Fibroblast of skin of left quadriceps (primary cell): ENCODE measurements at regions not wholly inside any gene's neighbourhood (a gene's known extent, or its start where the extent isn't known, plus 50 kb on each side); places are given as distances from the start of the nearest gene placed in this dataset.
A peak's percentile ranks its signal among the peaks of the same experiment; 100 is the strongest.

ENCODE experiments used
- DNase-seq, 2 experiments: peaks; one replicate each; pipeline ENCODE4 v3.0.0-alpha.2; 2013; ENCODE audit warnings: low read depth in 2 of 2

DNA sequence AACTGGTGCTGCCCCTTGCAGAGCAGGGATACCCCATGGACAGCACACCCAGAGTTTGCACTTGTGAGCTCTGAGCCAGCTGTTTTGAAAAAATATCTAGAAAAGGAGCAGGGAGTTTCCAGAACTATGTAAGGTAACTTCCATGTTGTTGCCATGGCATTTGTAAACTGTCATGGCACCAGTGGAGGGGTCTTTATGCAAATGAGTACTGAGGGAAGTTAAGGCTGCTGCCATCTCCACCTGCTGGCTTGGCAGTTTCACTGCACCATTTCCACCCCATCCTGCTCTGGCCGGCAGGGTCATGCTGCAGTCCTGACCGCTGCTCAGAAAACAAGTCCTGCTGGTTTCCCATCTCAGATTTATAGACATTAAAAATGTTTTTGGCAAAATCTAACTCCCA, 52.3 kb upstream of the SNTG2 start:
- no peak for DNase-seq

DNA sequence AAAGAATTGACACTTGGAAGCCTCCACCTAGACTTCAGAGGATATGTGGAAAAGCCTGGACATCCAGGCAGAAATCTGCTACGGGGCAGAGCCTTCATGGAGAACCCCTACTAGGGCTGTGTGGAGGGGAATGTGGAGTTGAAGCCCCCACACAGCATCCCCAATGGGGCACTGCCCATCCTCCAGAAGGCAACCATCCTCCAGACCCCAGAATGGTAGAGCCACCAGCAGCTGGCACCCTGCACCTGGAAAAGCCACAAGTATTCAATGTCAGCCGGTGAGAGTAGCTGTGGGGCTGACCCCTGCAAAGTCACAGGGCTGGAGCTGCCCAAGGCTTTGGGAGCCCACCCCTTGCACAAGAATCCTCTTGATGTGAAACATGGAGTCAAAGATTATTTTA, 53.6 kb upstream of the SNTG2 start:
- no peak for DNase-seq

DNA sequence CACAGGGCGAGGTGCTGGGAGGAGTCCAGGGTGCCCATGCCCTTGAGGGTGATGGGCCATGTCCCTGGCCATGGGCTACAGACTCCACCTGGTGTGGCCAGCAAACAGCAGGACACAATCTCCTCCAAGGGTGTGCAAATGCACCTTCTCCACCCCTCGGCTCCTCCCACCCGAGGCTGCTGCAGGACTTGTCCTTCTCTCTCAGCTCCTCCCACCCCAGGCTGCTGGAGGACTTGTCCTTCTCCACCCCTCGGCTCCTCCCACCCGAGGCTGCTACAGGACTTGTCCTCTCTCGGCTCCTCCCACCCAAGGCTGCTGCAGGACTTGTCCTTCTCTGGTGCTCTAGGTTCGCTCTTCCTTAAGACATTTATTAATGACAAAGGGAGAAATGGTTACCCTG, 57.3 kb upstream of the SNTG2 start:
- DNase-seq, result no peak

DNA sequence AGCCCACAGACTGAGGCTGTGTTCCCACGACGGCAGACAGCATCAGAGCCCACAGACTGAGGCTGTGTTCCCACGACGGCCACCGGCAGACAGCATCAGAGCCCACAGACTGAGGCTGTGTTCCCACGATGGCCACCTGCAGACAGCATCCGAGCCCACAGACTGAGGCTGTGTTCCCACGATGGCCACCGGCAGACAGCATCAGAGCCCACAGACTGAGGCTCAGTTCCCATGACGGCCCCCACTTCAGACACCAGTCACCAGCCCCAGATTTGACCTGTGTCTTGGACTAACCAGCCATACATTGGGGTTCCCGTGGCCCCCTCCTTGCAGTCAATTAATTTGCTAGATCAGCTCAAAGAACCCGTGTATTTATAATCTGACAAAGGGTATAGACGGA, 57.8 kb upstream of the SNTG2 start:
- no peak for DNase-seq

DNA sequence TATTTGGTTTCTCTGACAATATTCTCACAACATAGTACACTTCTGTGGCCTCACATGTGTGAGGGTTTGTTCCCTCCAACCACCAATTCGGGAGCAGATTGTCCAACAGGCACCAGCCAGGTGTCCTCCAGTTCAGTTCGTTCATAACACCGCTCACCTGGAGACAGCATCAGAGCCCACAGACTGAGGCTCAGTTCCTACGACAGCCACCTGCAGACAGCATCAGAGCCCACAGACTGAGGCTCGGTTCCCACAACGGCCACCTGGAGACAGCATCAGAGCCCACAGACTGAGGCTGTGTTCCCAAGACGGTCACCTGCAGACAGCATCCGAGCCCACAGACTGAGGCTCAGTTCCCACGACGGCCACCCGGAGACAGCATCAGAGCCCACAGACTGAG, 58.2 kb upstream of the SNTG2 start:
- DNase-seq, result no peak

DNA sequence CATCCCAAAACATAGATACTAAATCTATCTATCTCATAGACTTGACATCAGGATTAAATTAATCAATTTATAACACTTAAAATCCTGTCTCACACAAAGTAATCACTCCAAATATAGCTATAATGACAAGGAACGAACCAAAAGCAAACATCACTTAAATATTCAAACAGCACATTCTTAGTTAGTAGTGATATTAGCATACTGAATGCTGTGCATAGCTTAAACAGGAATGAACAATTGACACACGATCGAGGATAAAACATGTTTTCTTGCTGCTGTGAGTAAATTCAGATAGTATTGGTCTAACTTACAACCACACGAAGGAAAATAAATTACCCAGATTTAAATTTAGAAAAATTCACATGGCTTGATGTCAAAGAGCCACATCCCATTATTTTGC, 58.9 kb upstream of the SNTG2 start:
- no peak for DNase-seq

DNA sequence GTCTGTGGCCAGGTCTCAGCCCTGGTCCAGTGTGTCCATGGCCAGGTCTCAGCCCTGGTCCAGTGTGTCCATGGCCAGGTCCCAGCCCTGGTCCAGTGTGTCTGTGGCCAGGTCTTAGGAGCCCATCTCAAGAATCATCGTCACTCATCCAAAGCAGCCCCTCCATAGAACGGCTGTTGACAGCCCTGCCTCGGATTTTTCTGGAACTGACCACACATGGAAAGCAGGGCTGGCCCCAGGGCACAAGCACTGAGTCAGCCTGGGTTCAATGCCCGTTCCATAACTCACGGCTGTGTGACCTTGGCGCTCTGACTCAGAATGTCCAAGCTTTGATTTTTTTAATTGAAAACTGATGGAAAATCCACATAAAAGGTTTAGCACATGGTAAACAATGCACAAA, 59.9 kb upstream of the SNTG2 start:
- DNase-seq, result no peak

DNA sequence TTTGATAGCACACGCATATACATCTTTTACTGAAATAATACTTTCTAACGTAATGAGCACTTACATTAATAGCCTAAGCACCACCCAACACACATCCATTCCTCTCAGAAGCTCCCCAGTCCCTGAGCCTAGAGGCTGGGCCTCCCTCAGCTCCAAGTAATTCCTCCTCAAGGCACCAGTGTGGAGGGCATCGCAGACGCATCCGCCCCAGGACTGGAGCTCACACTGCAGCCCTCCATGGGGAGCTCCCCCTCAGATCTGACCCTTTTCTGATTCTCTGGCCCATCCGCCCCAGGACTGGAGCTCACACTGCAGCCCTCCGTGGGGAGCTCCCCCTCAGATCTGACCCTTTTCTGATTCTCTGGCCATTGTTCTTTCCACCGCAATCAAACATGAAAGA, 60.4 kb upstream of the SNTG2 start:
- DNase-seq, result no peak

DNA sequence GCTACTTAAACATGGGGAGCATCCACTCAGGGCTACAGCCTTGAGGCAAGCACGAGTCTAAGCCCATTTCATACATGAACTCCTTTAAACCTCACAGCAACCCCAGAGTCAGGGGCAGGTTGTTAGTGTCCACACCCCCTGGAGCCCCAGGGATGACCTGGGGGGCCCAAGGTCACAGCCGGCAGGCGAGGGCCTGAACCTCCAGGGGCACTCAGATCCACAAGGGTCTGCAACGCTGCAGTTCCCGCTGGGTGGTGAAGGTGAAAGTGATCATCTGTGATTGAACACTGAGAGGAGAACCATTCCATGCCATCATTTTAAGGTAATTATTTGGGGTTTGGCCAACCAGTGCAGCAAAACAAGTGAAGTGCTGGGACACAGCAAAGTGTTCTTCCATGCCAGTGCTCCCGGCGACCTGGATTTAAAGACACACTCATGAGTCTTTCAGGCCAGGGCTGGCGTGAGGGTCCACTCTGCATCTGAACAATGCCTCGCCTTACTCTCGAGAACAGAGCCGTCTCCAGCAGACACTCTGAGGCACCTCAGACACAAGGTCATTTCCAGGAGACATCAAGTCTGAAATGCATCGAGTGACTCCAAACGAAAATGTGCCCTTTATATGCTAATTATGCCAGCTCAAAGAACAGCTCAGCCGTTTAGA, 61.6 kb upstream of the SNTG2 start:
- DNase-seq, result no peak

DNA sequence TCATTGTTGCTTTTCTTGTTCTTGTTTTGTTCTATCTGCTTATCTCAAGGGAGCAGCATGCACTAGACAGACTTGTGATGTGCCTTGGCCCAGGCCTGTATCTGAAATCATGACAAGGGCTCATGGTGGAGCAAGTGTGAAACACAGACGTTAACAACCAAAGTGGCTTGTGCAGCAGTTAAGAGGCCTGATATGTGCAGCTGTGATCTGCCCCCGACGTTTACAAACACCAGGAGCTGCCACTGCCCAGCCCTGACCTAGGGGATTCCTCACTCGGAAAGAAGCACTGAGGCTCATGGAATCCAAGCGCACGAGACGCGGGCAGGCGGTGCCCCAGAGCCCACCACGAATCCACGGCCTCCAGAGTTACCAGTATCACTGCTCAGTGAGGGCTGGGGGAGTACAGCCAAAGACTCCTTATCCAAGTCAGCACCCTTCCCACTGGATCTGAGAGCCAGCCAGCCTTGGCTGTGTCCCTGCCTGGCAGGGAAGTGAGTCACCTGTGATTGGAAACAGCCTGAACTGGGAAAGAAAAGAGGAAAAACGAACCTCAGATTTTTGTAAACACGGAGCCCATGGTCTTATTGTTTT, 62.3 kb upstream of the SNTG2 start:
- DNase-seq, result peak in 1 of 2 experiments; percentile 4

DNA sequence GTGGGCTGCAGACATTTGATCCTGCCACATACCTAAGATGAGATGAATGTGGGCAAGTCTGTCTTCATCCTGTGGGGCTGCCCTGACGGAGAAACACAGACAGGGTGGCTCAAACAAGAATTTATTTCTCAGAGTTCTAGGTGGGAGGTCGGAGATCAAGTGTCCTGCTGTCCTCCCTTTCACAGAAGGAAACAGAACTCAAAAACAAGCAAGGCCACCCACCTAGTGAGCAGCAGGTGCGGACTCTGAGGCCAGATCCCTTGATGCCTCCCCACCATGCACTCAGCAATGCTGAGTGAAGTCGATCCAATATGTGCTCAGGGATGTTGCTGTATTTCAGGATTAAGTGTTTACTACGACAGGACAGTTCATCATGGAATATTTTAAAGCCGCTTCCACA, 63.0 kb upstream of the SNTG2 start:
- DNase-seq, result no peak

DNA sequence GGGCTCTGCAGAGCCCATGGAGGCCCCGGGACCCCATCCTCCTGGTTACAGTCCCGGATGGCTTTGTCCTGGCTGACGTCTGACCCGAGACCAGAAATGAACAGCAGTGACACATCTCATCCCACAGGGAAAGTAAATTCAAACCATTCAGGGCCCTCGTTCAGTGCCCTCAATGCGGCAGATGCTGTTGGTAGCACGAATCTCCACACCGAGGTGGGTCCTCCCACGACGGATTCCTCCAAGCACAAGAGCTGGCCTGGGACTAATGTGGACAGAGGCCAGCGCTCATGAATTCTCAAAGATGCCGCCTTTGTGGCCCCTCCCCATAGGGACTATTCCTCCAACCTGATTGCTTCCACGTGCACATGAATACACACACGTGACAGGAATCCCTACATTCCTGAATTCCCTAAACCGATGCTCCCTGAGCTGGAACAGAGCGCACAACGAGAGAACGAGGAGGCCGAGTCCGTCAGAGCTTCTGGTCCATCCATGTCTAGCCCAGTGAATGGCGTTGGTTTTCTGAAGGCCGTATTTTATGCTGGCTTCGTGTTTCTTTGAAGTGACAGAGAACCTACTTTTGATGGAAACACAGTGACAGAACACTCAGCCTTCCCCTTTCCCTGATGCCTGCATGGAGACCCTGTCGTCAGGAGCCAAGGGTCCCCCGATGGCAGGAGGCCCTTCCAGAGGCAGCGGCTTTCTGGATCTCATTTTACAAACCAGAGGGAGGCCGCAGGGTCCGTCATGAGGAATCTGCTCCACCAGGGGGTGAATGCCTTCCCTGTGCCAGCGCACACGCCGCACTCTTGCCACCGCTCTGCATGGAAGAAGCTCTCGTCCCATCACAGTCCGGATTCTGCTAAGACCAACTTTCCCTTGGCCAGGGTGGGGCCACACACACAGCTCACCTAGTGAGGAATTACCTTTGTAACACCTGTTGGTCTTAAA, 64.3 kb upstream of the SNTG2 start:
- no peak for DNase-seq

DNA sequence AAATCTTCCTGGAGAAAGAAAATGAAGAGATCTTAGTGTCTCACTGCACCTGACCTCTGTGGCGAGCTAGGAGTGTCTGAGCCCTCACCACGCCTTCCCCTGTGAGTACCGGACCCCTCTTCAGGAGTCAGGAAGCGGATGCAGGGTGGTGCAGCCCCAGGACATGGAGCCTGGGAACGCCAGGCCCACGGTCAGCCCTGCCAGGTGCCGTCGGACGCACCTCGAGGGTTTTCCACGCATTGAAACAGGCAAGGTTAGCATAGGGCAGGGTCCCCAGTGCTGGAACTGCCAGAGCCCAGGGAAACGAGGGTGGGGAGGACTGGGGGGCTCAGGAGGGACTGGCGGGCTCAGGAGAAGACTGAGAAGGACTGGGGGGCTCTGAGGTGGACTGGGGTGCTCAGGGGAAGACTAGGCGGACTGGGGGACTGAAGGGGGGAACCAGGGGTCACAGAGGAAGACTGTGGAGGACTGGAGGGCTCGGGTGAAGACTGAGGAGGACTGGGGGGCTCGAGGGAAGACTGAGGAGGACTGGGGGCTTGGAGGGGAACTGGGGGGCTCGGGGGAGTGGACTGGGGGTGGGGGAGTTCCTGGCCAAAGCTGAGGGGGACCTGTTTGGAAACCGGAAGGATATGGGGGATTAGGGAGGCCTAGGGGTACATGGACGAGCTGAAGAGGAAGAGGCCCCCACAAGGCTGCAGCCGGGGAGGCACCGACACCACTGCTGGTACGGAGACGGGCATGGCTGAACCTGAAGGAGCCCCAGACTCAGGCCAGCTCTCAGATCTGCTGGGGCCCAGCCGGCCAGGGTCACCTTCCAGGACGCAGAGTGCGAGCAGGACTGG, 65.2 kb upstream of the SNTG2 start:
- no peak for DNase-seq

DNA sequence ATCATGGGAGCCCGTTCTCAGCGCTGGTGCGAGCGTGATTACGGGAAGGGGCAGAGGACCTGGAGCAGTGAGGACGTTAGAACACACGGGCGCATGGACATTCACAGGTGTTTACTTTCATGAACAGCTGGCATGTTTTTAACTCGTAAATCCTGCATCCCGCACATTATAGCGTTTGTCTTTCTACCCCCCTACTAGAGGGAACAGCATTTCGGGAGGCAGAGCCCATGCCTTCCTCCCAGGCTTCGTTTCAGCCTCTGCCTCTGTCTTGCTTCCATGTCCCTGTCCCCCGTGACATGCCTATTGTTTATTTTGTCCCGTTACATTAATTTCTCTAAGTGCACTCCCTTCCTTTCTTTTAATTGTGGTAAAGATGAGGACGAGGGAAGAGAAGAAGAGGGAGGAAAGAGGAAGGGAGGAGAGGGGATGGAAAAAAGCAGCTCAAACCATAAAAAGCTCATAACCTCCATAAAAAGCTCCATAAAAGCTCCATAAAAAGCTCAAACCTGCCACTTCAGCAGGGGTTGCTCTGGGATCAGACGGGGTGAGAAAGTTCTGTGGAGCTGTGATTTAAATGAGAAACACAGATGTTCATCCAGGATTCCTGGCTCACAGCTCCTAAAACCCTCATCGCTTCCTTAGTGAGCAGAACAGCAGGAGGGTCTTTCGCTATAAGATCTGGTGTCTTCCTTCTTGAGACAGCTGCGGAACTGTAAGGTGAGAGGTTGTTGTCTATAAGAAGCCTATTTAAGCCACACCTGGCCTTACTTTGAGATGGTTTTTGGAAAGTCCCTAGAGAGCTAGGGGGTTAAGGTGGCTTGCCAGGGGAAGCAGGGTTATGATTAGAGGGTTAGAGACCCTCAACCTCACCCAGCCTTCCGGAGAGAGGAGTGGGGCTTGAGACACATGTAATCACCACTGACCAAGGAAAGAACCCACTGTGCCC, 66.6 kb upstream of the SNTG2 start:
- DNase-seq, result no peak

DNA sequence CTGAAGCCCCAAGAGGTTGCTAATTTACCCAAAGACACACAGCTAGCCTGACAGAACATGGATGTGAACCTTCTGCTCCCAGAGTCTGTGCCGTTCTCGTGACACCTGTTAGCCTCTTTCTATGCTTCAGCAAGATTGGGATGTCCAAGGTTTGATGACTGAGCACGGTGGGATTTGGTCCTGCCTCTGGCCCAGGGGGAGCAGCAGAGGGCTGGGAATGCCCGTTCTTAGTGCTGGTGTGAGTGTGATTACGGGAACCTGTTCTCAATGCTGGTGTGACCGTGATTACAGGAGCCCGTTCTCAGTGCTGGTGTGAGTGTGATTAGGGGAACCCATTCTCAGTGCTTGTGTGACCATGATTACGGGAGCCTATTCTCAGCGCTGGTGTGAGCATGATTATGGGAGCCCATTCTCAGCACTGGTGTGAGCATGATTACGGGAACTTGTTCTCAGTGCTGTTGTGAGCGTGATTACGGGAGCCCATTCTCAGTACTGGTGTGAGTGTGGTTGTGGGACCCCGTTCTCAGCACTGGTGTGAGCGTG, 67.3 kb upstream of the SNTG2 start:
- no peak for DNase-seq

DNA sequence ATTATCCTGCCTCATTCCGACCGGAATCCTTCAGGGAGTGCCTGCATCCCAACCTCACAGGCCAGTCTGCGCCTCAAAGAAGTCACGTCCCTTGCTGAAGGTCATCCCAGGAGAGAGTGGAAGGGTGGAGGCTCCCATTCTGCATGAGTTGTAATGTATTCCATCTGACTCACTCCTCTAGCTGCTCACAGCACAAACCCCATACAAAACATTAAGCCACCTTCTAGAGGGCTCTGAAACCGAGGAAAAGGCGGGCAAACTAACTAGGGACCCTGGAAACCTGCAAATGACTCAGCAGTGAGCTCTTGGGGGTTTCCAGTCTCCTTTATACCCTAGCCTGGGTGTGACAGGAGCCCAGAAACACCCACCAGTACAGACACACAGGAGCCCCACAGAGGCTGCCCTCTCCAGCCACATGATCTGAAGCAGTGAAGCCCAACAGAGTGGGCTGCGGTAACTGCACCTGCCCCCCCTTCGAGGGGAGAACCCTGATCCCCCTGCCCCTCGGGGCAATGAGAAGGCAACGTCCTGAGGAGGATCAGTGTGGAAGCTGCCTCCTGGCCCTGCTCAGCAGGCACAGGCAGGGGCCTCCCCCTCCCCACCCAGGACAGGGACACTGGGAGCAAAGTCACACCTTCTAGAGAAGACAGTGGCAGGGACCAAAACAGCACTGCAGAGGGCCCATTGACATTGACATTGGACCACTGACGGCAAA, 69.3 kb upstream of the SNTG2 start:
- DNase-seq, result no peak

DNA sequence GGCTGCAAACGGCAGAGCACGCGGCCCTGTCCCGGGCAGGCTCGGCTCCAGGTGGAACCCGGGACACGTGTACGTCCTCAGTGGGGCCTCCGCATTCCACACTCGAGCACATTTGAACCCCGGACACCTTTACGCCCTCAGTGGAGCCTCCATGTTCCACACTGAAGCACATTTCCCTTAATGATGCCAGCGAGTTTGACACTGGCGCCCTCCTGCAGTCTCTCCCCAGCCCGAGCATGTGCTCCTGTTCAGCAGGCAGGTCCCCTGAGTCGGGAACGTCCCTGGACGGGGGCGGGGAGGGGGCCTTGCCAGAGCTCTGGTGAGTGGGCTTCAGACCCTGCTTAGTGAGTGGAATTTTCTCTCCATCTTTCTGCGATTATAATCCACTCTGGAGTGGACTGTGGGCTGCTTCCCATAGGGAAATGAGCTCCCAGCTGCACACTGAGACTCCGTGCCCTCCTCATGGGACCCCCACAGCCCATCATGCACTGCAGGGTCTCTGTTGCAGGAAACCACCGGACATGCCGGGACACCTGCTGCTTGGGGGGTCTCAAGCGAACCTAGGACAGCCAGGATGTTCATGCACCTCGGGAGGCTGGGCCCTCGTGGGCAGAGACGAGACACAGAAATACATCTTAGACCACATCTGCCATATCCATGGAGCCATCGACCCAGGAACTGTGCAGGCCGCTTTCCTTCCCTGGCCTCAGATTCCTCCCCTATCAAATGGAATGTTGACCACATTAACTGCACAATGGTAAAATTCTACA, 70.3 kb upstream of the SNTG2 start:
- DNase-seq, result no peak

DNA sequence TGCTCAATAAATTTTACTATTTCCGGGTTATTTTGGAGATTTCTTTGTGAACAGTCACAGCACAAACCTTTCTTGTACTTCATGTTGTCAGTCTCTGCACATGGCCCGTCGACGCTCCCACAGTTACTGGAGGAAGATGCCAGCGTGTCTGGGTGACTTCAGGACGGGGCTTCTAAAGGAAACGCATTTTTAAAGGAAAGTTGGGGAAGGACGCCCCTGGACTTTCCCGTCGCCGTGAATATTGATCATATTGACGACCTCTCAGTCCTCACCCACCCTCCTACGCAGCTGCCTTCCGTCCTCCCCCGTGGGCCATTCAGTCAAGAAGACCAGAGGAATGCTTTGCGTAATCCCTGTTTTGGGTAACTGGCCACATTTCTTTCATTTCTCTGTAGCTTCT, 71.1 kb upstream of the SNTG2 start:
- no peak for DNase-seq

DNA sequence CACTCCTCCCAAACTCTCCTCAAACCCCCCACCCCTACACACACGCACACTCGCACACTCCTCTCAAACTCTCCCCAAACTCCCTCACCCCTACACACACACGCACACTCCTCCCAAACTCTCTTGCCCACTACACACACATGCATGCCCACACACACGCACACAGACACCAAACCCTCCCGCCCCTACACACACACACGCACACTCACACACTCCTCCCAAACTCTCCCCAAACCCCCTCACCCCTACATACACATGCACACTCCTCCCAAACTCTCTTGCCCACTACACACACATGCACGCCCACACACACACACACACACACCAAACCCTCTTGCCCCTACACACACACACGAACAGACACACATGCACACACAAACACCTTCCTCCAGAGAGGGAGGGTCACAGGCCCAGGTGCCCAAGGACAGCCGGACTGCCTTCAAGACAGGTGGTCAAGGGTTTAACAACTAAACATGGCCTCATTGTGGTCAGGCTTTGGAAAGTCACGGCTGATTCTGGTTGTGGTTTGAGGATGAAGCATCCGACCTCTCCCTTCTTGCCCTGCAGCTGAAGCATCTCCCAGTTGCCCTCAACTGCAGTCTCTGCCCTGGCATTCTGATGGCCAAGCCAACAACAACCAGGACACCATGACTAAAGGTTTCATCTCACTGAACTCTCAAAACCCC, 72.3 kb upstream of the SNTG2 start:
- DNase-seq, result no peak
